ENCODE measurements at regions not wholly inside any gene's neighbourhood (a gene's known extent, or its start where the extent isn't known, plus 50 kb on each side); places are given as distances from the start of the nearest gene placed in this dataset.
"Not testable (repeated sequence)": the region's sequence is repeated elsewhere in the genome, so short reads cannot be mapped to it uniquely, and the experiment has no call there.

GRCh38 chr11:89648232-89648631 lies 61.9 kb upstream of the TRIM77 start:
- TF ChIP-seq CTCF, POLR2A, EP300 (IDR thresholded peaks at IDR 0.05): not testable (repeated sequence)
